ENCODE measurements at regions not wholly inside any gene's neighbourhood (a gene's known extent, or its start where the extent isn't known, plus 50 kb on each side); places are given as distances from the start of the nearest gene placed in this dataset.

DNA sequence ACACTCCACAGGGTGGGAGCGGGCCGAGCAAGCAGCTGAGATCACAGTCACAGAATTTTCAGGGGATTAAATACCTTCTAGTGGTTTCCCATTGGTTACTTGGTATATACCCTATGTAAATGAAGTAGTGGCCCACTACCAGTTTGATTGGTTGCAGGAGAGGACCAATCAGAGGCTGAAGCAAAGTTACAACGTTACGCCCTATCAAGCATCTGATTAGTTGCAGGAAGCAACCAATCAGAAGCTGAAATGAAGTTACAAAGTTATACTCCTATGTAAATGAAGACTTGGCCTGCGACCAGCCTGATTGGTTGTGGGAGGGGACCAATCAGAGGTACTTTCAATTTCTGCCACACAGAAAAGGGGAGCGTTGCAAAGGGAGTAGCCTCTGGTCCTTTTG lies 474.0 kb downstream of the COG6 start:
- TF ChIP-seq, protein P1, sequence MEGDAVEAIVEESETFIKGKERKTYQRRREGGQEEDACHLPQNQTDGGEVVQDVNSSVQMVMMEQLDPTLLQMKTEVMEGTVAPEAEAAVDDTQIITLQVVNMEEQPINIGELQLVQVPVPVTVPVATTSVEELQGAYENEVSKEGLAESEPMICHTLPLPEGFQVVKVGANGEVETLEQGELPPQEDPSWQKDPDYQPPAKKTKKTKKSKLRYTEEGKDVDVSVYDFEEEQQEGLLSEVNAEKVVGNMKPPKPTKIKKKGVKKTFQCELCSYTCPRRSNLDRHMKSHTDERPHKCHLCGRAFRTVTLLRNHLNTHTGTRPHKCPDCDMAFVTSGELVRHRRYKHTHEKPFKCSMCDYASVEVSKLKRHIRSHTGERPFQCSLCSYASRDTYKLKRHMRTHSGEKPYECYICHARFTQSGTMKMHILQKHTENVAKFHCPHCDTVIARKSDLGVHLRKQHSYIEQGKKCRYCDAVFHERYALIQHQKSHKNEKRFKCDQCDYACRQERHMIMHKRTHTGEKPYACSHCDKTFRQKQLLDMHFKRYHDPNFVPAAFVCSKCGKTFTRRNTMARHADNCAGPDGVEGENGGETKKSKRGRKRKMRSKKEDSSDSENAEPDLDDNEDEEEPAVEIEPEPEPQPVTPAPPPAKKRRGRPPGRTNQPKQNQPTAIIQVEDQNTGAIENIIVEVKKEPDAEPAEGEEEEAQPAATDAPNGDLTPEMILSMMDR (conservative IDR thresholded peaks at IDR 0.05; ENCODE audit: low read depth in 2 of 2), result no peak
- TF ChIP-seq EZH2 (IDR thresholded peaks at IDR 0.05; ENCODE audit: low read depth, unreplicated experiment) (no peak), NANOG (IDR thresholded peaks at IDR 0.05; ENCODE audit: borderline replicate concordance) (no peak), POLR2AphosphoS5 (IDR thresholded peaks at IDR 0.05; ENCODE audit: low read depth) (no peak), CREB1 (CRISPR knock-in tag; IDR thresholded peaks at IDR 0.05; ENCODE audit: low read depth) (no peak), EZH2phosphoT487 (IDR thresholded peaks at IDR 0.05; ENCODE audit: unreplicated experiment) (no peak), JUNB (IDR thresholded peaks at IDR 0.05; ENCODE audit: unreplicated experiment) (no peak), STAT1 (IDR thresholded peaks at IDR 0.05; ENCODE audit: unreplicated experiment) (no peak), ZNF114 (CRISPR knock-in tag; IDR thresholded peaks at IDR 0.05) (no peak)
- TF ChIP-seq, protein P2, sequence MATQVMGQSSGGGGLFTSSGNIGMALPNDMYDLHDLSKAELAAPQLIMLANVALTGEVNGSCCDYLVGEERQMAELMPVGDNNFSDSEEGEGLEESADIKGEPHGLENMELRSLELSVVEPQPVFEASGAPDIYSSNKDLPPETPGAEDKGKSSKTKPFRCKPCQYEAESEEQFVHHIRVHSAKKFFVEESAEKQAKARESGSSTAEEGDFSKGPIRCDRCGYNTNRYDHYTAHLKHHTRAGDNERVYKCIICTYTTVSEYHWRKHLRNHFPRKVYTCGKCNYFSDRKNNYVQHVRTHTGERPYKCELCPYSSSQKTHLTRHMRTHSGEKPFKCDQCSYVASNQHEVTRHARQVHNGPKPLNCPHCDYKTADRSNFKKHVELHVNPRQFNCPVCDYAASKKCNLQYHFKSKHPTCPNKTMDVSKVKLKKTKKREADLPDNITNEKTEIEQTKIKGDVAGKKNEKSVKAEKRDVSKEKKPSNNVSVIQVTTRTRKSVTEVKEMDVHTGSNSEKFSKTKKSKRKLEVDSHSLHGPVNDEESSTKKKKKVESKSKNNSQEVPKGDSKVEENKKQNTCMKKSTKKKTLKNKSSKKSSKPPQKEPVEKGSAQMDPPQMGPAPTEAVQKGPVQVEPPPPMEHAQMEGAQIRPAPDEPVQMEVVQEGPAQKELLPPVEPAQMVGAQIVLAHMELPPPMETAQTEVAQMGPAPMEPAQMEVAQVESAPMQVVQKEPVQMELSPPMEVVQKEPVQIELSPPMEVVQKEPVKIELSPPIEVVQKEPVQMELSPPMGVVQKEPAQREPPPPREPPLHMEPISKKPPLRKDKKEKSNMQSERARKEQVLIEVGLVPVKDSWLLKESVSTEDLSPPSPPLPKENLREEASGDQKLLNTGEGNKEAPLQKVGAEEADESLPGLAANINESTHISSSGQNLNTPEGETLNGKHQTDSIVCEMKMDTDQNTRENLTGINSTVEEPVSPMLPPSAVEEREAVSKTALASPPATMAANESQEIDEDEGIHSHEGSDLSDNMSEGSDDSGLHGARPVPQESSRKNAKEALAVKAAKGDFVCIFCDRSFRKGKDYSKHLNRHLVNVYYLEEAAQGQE (IDR thresholded peaks at IDR 0.05; ENCODE audit: unreplicated experiment), result no peak
- TF ChIP-seq, protein P3, sequence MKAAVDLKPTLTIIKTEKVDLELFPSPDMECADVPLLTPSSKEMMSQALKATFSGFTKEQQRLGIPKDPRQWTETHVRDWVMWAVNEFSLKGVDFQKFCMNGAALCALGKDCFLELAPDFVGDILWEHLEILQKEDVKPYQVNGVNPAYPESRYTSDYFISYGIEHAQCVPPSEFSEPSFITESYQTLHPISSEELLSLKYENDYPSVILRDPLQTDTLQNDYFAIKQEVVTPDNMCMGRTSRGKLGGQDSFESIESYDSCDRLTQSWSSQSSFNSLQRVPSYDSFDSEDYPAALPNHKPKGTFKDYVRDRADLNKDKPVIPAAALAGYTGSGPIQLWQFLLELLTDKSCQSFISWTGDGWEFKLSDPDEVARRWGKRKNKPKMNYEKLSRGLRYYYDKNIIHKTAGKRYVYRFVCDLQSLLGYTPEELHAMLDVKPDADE (IDR thresholded peaks at IDR 0.05), result no peak

All from GM23338 (cell line).